ENCODE measurements at regions not wholly inside any gene's neighbourhood (a gene's known extent, or its start where the extent isn't known, plus 50 kb on each side); places are given as distances from the start of the nearest gene placed in this dataset.

DNA sequence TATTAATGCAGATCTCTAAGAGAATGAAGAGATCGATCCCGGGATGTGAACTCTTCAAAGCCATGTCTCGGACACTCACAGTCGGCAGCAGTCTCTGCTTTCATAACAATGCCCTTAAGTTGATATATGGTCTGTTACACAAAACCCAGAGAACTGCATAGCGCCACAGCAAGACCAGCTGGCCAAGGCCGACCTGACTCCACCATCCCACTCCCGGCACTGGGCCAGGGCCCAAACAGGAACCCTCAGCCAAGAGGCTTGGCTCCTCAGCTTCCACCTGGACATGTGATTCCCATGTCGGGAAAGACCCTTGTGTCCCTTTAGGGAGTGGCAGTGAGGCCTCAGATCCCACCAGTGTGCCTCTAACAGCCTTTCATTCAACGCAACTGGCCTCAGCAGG is 106.6 kb upstream of the RNF32 start:
- no peak for TF ChIP-seq CTCF (conservative IDR thresholded peaks at IDR 0.05; ENCODE audit: low read depth in 2 of 2)
- no peak for TF ChIP-seq ZNF114 (CRISPR knock-in tag; IDR thresholded peaks at IDR 0.05)

Data from GM23338 (cell line).